Amygdala (tissue), 56 donors: ENCODE measurements at regions not wholly inside any gene's neighbourhood (a gene's known extent, or its start where the extent isn't known, plus 50 kb on each side); places are given as distances from the start of the nearest gene placed in this dataset.
"Not testable (repeated sequence)": the region's sequence is repeated elsewhere in the genome, so short reads cannot be mapped to it uniquely, and the experiment has no call there.

Experiments
- DNase-seq, 56 donors: peaks; one replicate each; lab custom pipeline; 2025; lab: John Stamatoyannopoulos, UW

DNA sequence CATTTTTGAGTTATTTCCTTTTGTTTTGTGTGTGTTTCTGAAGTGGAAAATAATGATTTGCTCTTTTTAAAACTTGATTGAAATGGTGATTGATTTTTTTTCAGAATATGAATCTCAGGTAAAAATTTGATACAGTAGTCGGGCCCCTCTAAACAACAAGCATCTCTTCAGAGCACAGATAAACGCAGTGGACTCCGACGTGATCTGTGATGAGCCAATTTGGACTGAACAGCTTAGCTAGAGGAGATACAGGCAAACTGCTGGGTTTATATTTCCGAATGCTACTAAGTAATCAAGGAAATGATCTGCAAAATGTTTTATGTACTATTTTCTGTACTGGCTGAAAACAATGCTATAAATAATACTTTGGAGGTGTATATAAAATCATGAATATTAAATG, 705.7 kb upstream of the RGS18 start:
- DNase-seq: no peak

DNA sequence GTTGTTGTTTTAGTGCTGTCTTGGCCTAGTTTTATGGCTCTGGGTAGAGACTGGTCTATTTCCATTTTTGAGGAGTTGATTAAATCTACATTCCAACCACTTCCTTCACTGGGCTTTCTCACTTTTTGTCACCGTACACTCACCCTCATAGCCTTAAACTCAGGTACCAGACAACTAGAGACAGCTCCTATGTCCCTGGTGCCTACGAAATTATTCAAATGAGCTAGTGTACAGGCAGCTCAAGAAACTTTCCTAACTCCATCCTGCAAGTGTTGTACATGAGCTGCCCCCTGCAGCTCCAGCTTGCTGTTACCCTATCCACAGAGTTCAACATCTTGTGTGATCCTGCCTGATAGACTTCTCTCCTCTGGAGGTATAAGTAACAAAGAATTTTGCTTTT, 704.8 kb upstream of the RGS18 start:
- DNase-seq: no peak

DNA sequence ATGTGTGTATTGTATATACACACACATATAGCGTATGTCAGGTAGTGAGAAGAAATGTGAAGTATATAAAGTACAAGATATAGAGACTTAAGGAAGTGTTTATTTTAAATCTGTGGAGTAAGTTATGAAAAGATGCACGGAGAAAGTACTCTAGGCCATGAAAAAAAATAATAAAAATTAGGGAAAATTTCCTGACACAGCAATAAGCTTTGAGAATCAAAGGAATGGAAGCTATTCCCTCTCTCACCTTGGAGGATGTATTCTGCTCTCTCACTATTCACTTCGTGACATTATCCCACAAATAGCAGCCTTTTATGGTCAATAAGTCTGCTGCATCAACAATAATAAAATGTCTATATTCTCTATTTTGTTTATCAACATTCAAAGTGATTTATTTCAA, 700.4 kb upstream of the RGS18 start:
- no peak for DNase-seq

GRCh38 chr1:191460234-191460633, 698.0 kb upstream of the RGS18 start:
- no peak for DNase-seq

- no peak for DNase-seq
Observed at GRCh38 chr1:191483988-191484387, 674.3 kb upstream of the RGS18 start.

GRCh38 chr1:191490303-191490702, 668.0 kb upstream of the RGS18 start:
- DNase-seq: no peak

DNA sequence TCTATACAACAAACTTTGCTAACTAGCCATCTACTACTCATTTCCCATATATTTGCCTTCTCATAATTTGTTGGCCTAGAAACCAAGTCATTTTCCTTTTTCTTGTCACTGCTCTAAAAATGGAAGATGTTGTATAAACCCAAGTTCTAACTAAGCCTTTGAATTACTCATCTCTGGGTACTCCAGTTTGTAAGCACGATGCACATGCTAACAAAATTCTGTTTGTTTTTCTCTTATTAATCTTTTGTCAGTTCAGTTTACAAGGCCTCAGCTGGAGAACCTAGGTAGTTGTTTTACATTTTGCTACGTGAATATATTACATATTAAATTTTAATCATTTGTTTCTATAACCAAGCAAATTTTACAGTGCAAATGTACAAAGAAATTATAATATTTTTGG, 663.2 kb upstream of the RGS18 start:
- no peak for DNase-seq

DNA sequence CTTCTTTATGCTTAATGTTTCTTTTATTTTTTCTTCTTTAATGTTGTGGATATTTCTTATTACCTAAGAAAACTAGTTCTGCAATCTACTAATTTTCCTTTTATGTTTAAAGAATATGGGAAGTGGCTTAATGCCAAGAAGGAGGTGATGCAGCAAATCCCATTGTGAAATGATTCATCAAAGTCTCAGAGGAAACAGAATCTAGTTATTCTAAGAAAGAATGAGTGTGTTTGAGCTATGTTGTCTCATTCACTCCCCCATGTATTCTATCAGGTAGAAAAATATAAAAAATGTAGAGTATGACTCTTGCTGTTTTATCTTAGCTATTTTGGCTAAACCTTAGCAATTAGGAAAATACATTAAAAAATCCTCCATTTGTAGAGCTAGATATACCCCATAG, 659.9 kb upstream of the RGS18 start:
- DNase-seq: no peak

DNA sequence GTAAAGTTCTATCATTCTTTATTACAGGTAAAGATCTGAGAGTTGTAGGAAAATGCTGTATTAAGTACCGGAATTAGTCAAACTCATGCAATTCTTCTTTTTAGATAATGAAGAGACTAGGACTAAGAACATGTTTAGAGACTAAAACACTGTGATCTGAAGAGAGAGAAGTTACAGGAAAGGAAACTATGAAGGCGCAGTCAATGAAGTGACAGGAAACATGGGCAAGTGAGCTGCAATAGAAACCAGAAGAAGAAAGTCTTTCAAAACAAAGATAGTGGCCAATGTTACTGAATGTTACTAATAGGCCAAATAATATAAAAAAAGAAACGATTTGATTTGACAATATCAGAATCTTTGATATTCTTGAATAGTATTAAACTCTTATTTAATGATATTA, 659.4 kb upstream of the RGS18 start:
- DNase-seq: no peak

DNA sequence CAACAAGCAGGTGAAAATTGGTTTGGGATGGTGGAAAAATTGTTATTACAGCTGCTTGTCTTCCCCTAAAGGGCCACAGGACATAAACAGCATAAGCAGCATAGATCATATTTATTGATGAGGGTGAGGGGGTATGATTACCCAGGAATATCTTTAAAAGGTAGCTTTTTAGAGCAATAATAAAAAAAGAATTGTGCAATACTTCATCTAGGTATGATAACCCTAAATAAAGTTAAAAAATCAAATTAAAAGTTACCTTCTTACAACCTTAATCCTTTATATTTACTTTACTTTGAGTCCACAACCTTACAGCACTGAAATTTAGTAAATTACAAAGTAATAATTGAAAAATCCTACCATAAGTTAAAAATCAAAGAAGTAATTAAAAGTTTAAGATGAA, 653.3 kb upstream of the RGS18 start:
- DNase-seq: no peak

- DNase-seq: no peak
Observed at GRCh38 chr1:191508239-191508638, 650.0 kb upstream of the RGS18 start.

- DNase-seq: not testable (repeated sequence)
Observed at GRCh38 chr1:191511480-191511879, 646.8 kb upstream of the RGS18 start.

GRCh38 chr1:191517826-191518225, 640.4 kb upstream of the RGS18 start:
- DNase-seq: no peak

DNA sequence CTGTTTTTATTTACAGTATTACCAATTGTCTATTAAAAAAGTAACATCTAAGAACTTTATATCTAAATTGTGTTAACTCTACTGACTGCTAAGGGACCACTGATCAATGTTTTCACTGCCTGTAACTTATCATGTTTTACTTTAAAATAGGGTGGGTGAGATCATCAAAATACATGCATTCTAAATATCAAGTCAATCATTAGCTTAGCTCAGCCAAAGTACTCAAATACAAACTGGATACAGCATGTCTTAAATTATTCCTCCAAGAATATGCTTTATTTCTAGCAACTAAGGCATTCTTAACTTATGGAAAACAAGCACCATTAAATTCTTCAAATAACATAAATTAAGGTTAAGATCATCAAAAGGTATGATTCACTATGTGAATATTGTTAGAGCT, 638.7 kb upstream of the RGS18 start:
- DNase-seq: no peak

DNA sequence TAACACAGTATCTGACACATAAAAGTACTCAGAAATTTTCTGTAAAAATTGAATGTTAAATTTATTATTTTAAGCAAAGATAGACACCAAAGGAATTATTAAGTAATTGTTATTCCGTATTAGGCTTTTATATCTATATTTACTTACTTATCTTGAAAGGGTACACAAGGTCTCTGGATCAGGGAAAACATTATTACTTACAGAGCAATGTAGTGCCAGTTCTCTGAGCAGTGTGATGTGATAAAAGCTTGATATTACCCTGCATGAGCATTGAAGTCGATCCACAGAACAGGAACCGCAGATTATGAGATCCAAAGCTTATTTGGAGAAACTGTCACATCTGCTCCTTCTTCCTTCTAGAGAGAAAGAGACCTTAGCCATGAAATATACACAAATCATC, 637.9 kb upstream of the RGS18 start:
- DNase-seq: no peak

GRCh38 chr1:191525944-191526343, 632.3 kb upstream of the RGS18 start:
- DNase-seq: not testable (repeated sequence)

- DNase-seq: no peak
Observed at GRCh38 chr1:191528275-191528674, 630.0 kb upstream of the RGS18 start.

DNA sequence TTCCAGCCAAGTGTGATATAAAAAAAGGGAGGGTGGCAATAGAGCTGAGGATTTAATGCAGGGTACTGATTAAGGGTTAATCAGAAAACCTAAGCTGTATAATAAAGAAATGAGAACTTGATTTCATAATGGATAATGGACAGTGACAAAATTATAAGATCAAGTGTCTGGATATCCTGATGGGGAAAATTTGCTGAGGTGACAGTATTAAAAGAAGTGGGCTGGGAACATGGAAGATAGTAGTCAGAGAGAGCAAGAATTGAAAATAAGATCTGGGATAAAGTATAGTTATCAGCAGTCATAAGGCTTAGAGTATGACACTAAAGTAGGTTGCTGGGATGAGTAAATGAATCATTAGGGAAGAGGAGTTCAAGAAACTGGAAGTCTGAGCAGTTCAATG, 627.3 kb upstream of the RGS18 start:
- no peak for DNase-seq

DNA sequence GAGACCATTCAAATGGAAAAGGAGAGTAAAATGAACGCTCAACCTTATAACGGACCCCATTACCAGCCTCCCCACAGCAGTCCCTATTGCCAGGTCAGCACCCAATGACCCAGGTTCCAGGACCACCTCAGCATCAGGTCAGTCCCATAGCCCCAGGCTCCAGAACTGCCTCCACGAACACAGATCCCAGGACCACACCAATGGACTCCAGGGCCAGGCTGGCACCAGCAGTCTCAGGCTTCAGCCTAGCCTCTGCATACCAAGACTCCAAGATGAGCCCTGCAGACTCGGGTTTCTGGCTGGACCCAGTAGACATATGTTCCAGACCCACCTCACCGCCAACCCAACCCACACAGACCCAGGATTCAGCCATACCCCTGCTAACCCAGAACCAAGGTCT, 625.0 kb upstream of the RGS18 start:
- no peak for DNase-seq

DNA sequence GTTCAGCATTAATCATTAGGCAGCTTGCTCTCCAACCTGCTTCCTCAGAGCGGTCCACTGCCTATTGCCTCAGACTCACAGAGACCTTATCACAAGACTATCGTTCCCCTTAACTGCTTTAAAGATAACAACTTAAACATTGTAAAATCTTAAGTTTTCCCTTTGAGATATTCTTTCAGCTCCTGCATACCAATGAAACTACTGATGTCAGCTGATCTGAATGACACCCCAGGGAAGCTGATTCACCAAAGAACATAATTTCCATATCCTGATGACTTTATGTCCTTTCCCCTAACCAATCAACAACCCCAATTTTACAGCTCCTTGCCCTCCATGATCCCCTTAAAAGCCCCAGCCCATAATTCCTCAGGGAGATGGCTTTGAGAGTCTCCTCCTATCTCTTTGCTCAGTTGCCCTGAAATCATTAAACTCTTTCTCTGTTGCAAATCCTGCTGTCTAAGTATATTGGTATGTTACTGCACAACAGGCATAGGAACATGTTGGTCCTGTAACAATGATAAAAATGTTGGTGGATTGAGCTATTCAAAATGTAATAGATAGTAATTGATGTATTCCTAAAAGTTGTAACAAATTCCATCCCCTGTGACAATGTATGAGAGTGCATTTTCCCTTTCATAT, 621.4 kb upstream of the RGS18 start:
- no peak for DNase-seq

GRCh38 chr1:191541758-191542157, 616.5 kb upstream of the RGS18 start:
- DNase-seq: no peak

DNA sequence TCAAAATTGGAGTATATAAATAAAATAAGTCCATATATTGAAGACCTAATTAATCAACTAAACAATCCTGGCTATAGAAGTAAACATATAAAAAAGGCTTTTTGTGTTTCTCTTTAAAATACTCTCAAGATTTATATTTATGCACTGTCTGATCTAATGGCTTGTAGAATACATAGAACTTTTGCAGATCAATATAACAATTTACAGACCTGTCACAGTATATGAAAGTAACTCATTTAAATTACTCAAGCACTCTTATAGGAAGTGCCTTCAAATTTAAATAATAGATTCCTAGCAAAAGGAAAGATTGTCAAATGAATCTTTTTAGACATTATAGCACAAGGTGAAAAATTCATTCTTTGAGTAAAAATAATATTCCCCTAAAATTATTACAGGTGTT, 615.8 kb upstream of the RGS18 start:
- DNase-seq: no peak

- DNase-seq: no peak
Observed at GRCh38 chr1:191546803-191547202, 611.5 kb upstream of the RGS18 start.
